NCI-H2107 treated with DMSO at 0.1 percent for 48 hours (cell line): ENCODE measurements at regions not wholly inside any gene's neighbourhood (a gene's known extent, or its start where the extent isn't known, plus 50 kb on each side); places are given as distances from the start of the nearest gene placed in this dataset.
"Not testable (repeated sequence)": the region's sequence is repeated elsewhere in the genome, so short reads cannot be mapped to it uniquely, and the experiment has no call there.

Source experiments
- DNase-seq: peaks from one replicate; lab custom pipeline; 2025; ENCODE audit not compliant: unreplicated experiment; lab: John Stamatoyannopoulos, UW

GRCh38 chr5:91315701-91316100, 67.4 kb downstream of the ARRDC3 start:
- DNase-seq = no peak

GRCh38 chr5:91313757-91314673, 69.1 kb downstream of the ARRDC3 start:
- DNase-seq = peak; percentile 60

- DNase-seq = no peak
Observed at GRCh38 chr5:91312698-91313097, 70.4 kb downstream of the ARRDC3 start.

GRCh38 chr5:91311697-91312501, 71.2 kb downstream of the ARRDC3 start:
- peak; percentile 6 for DNase-seq

- no peak for DNase-seq
Observed at GRCh38 chr5:91311168-91311696, 71.9 kb downstream of the ARRDC3 start.

GRCh38 chr5:91308157-91308556, 75.0 kb downstream of the ARRDC3 start:
- not testable (repeated sequence) for DNase-seq

- no peak for DNase-seq
Observed at GRCh38 chr5:91307048-91307447, 76.1 kb downstream of the ARRDC3 start.

GRCh38 chr5:91306497-91306896, 76.6 kb downstream of the ARRDC3 start:
- DNase-seq = no peak

GRCh38 chr5:91305640-91306039, 77.5 kb downstream of the ARRDC3 start:
- DNase-seq = no peak

- not testable (repeated sequence) for DNase-seq
Observed at GRCh38 chr5:91304015-91304414, 79.1 kb downstream of the ARRDC3 start.

- DNase-seq = no peak
Observed at GRCh38 chr5:91302958-91303357, 80.2 kb downstream of the ARRDC3 start.

GRCh38 chr5:91302305-91302704, 80.8 kb downstream of the ARRDC3 start:
- no peak for DNase-seq

- DNase-seq = no peak
Observed at GRCh38 chr5:91301106-91301846, 81.8 kb downstream of the ARRDC3 start.

- no peak for DNase-seq
Observed at GRCh38 chr5:91297994-91298393, 85.1 kb downstream of the ARRDC3 start.

- DNase-seq = no peak
Observed at GRCh38 chr5:91296674-91297143, 86.4 kb downstream of the ARRDC3 start.

GRCh38 chr5:91296102-91296501, 87.0 kb downstream of the ARRDC3 start:
- not testable (repeated sequence) for DNase-seq

GRCh38 chr5:91293131-91293530, 90.0 kb downstream of the ARRDC3 start:
- no peak for DNase-seq

GRCh38 chr5:91291628-91292569, 91.2 kb downstream of the ARRDC3 start:
- DNase-seq = no peak

- DNase-seq = no peak
Observed at GRCh38 chr5:91288118-91288916, 94.8 kb downstream of the ARRDC3 start.
